GM12864 (cell line): ENCODE measurements at regions not wholly inside any gene's neighbourhood (a gene's known extent, or its start where the extent isn't known, plus 50 kb on each side); places are given as distances from the start of the nearest gene placed in this dataset.

Source experiments
- DNase-seq: peaks from one replicate; pipeline ENCODE4 v3.0.0-alpha.2; 2011; ENCODE audit warnings: low read depth
- H3K4me3 ChIP-seq: 2 replicates; pipeline ENCODE4 v1.5.1; 2011; ENCODE audit warnings: mild to moderate bottlenecking, low read depth, low read length, control low read depth
- TF ChIP-seq, protein P1 (sequence below): IDR thresholded peaks from 2 replicates; pipeline ENCODE4 v1.5.1; 2011; ENCODE audit warnings: low read depth, mild to moderate bottlenecking, moderate library complexity, low read length, control low read depth, inconsistent platforms; ENCODE audit errors: missing control alignments

DNA sequence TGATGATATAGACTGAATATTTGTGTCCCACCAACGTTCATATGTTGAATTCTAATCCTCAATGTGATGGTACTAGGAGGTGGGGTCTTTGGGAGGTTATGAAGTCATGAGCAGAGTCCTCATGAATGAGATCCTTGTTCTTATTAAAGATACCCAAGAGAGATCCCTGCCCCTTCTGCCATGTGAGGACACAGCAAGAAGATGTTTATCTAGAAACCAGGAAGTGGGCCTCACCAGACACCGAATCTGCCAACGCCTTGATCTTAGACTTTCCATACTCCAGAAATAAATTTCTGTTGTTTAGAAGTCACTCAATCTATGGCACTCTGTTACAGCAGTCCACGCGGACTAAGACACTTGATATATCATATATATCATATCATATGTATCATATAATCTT, 67.7 kb upstream of the GCM1 start:
- H3K4me3 ChIP-seq: no peak overlapping the region
- DNase-seq: no peak
- TF ChIP-seq, protein P1, sequence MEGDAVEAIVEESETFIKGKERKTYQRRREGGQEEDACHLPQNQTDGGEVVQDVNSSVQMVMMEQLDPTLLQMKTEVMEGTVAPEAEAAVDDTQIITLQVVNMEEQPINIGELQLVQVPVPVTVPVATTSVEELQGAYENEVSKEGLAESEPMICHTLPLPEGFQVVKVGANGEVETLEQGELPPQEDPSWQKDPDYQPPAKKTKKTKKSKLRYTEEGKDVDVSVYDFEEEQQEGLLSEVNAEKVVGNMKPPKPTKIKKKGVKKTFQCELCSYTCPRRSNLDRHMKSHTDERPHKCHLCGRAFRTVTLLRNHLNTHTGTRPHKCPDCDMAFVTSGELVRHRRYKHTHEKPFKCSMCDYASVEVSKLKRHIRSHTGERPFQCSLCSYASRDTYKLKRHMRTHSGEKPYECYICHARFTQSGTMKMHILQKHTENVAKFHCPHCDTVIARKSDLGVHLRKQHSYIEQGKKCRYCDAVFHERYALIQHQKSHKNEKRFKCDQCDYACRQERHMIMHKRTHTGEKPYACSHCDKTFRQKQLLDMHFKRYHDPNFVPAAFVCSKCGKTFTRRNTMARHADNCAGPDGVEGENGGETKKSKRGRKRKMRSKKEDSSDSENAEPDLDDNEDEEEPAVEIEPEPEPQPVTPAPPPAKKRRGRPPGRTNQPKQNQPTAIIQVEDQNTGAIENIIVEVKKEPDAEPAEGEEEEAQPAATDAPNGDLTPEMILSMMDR: no peak

DNA sequence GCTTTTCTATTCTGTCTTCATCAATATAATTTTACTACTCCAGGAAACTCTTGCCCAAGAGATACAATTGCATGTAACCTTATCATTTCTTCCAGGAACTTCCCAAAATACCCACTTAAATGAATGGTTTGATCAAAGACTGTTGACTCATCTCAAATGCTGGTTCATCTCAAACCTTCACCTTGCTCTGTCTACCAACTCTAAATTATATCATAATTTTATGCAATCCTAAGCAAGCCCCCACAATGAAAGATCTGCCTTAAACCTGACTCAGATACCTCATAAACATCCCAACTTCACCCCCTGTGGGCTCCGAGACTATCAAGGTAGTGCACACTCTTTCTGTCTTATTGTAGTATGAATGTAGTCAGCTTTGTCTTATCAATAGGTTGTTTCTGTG, 65.5 kb upstream of the GCM1 start:
- TF ChIP-seq, protein P1: no peak
- H3K4me3 ChIP-seq: no peak overlapping the region
- DNase-seq: no peak

- H3K4me3 ChIP-seq: no peak overlapping the region
- TF ChIP-seq, protein P1: no peak
- no peak for DNase-seq
Measured at GRCh38 chr6:53210811-53211210, 62.2 kb upstream of the GCM1 start.

DNA sequence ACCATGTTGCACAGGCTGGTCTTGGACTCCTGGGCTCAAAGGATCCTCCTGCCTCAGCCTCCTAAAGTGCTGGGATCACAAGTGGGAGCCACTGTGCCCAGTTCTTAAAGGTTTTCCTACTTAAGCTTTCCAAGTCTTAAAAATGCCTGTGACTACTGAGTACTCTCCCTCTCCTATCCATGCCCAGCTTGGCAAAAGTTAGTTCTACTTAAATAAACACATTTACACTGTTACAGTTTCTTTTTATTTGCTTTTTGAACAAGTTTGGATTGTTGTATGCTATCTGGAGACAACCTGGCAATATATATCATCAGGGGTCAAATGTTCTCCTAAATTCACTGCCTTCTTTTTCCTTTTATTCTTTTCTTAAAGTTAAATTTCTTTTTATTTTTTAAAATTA, 61.0 kb upstream of the GCM1 start:
- TF ChIP-seq, protein P1: no peak
- no peak overlapping the region for H3K4me3 ChIP-seq
- no peak for DNase-seq

DNA sequence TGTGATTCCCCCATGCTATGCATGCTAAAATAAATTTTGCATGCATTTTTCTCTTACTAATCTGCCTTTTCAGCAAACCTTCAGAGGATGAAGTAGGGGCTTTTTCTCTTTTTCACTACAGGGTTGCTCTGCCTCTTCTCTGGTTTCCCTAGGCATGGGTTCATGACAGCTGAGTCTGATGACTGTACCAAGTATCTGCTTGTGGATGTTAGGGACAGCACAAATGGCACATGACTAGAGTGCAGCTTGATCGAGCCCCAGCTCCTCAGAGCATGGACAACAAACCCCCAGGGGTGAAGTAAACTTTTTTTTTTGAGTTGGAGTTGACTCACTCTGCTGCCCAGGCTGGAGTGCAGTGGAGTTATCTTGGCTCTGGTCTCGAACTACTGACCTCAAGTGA, 57.1 kb upstream of the GCM1 start:
- no peak for DNase-seq
- TF ChIP-seq, protein P1: no peak

DNA sequence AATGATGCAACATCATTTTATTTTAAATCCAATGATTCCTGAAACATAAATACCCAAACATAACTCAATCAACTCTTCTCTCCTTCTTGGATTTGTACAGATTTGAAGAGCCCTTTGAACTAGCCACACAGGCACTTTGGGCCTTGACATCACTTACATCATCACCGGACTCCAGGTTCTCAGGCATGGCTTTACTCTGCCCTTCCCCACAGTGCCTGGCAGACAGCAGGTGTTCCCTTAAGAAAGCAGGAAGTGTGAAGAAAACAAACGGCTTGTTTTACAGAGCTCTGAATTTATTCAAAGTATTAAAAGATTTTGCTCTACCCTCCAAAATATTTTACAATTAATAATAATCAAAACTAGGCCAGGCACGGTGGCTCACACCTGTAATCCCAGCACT, 54.8 kb upstream of the GCM1 start:
- H3K4me3 ChIP-seq: no peak overlapping the region
- no peak for DNase-seq
- TF ChIP-seq, protein P1: no peak

More for the DNA sequence above, 57.1 kb upstream of the GCM1 start:
- no peak overlapping the region for H3K4me3 ChIP-seq

GRCh38 chr6:53202052-53202451, 53.4 kb upstream of the GCM1 start:
- H3K4me3 ChIP-seq: no peak overlapping the region
- TF ChIP-seq, protein P1: no peak
- no peak for DNase-seq
